GM23338 (cell line): ENCODE measurements at regions not wholly inside any gene's neighbourhood (a gene's known extent, or its start where the extent isn't known, plus 50 kb on each side); places are given as distances from the start of the nearest gene placed in this dataset.

Experiments
- ATAC-seq: fragments of 200-7000 bp; cut with Tn5 transposase; 3 replicates; pipeline ENCODE4 v1.9.1; 2020
- DNase-seq: peaks from one replicate; pipeline ENCODE4 v3.0.0-alpha.2; 2015; ENCODE audit warnings: low spot score
- H2AFZ ChIP-seq: fragments of 200-600 bp; sonication (generic); 2 replicates; pipeline ENCODE4 v1.8.0; 2016; ENCODE audit warnings: antibody characterized with exemption, mild to moderate bottlenecking, moderate library complexity
- H3F3A ChIP-seq: fragments of 200-600 bp; sonication (generic); replicated peaks from 2 replicates; pipeline ENCODE4 v1.8.0; 2017; ENCODE audit warnings: antibody characterized with exemption, mixed run types, low read depth
- H3K27ac ChIP-seq: fragments of 200-600 bp; sonication (generic); 2 replicates; pipeline ENCODE4 v1.6.1; 2016; ENCODE audit warnings: low read depth
- H3K27me3 ChIP-seq: fragments of 200-600 bp; sonication (generic); 2 replicates; pipeline ENCODE4 v1.8.0; 2016; ENCODE audit warnings: mild to moderate bottlenecking, mixed run types, moderate library complexity; ENCODE audit not compliant: insufficient read depth
- H3K36me3 ChIP-seq: fragments of 200-600 bp; sonication (generic); 2 replicates; pipeline ENCODE4 v1.8.0; 2016; ENCODE audit warnings: mild to moderate bottlenecking; ENCODE audit not compliant: insufficient read depth
- H3K4me1 ChIP-seq: fragments of 200-600 bp; sonication (generic); 2 replicates; pipeline ENCODE4 v1.8.0; 2016; ENCODE audit warnings: mild to moderate bottlenecking, moderate library complexity; ENCODE audit not compliant: insufficient read depth
- H3K4me2 ChIP-seq: fragments of 200-600 bp; sonication (generic); 2 replicates; pipeline ENCODE4 v1.7.1; 2017; ENCODE audit warnings: mixed run types
- H3K4me3 ChIP-seq: fragments of 200-600 bp; sonication (generic); 2 replicates; pipeline ENCODE4 v1.6.1; 2016; ENCODE audit warnings: mixed run types
- H3K79me2 ChIP-seq: fragments of 200-600 bp; sonication (generic); replicated peaks from 2 replicates; pipeline ENCODE4 v1.8.0; 2017; ENCODE audit warnings: mild to moderate bottlenecking; ENCODE audit not compliant: insufficient read depth
- H3K9me2 ChIP-seq: fragments of 200-600 bp; sonication (generic); 2 replicates; pipeline ENCODE4 v1.8.0; 2017; ENCODE audit not compliant: insufficient read depth
- H4K20me1 ChIP-seq: fragments of 200-600 bp; sonication (generic); replicated peaks from 2 replicates; pipeline ENCODE4 v1.8.0; 2017; ENCODE audit warnings: mild to moderate bottlenecking; ENCODE audit not compliant: insufficient read depth
- H3K27ac Mint-ChIP-seq: 2 replicates; pipeline ENCODE4 v1.8.0; 2020; ENCODE audit warnings: inconsistent platforms, mild to moderate bottlenecking, moderate library complexity, mixed read lengths
- H3K27me3 Mint-ChIP-seq: 3 replicates; pipeline ENCODE4 v1.8.0; 2022; ENCODE audit warnings: low read depth, mild to moderate bottlenecking, moderate library complexity, mixed read lengths, inconsistent platforms; ENCODE audit not compliant: insufficient read depth, poor library complexity
- H3K36me3 Mint-ChIP-seq: 3 replicates; pipeline ENCODE4 v1.8.0; 2021; ENCODE audit warnings: low read depth, mild to moderate bottlenecking, inconsistent platforms, moderate library complexity, mixed read lengths
- H3K4me1 Mint-ChIP-seq: 3 replicates; pipeline ENCODE4 v1.8.0; 2020; ENCODE audit warnings: mild to moderate bottlenecking, inconsistent platforms, mixed read lengths
- H3K4me3 Mint-ChIP-seq: 3 replicates; pipeline ENCODE4 v1.8.0; 2021; ENCODE audit warnings: moderate library complexity, mild to moderate bottlenecking, inconsistent platforms, mixed read lengths
- H3K9me3 Mint-ChIP-seq: 3 replicates; pipeline ENCODE4 v1.8.0; 2020; ENCODE audit warnings: moderate library complexity, mild to moderate bottlenecking, inconsistent platforms, mixed read lengths
- CREB1 ChIP-seq: fragments of 250-450 bp; sonication (Bioruptor Pico); IDR thresholded peaks from 2 replicates; pipeline ENCODE4 v1.5.0; 2020; ENCODE audit warnings: low read depth, mild to moderate bottlenecking, moderate library complexity
- ETS1 ChIP-seq: IDR thresholded peaks from 2 replicates; pipeline ENCODE4 v1.6.1; 2016; ENCODE audit warnings: antibody characterized with exemption
- EZH2 ChIP-seq: fragments of 200-600 bp; sonication (generic); IDR thresholded peaks from one replicate; pipeline ENCODE4 v1.8.0; 2017; ENCODE audit warnings: antibody characterized with exemption, mild to moderate bottlenecking, low read depth; ENCODE audit not compliant: unreplicated experiment
- EZH2phosphoT487 ChIP-seq: fragments of 200-600 bp; sonication (generic); IDR thresholded peaks from one replicate; pipeline ENCODE4 v1.8.1; 2018; ENCODE audit warnings: antibody characterized with exemption; ENCODE audit not compliant: unreplicated experiment
- NANOG ChIP-seq: IDR thresholded peaks from 2 replicates; pipeline ENCODE4 v1.6.1; 2016; ENCODE audit warnings: antibody characterized with exemption, borderline replicate concordance
- POLR2AphosphoS5 ChIP-seq: IDR thresholded peaks from 2 replicates; pipeline ENCODE4 v1.6.1; 2016; ENCODE audit warnings: antibody characterized with exemption, low read depth
- STAT1 ChIP-seq: IDR thresholded peaks from one replicate; pipeline ENCODE4 v1.6.1; 2016; ENCODE audit warnings: antibody characterized with exemption; ENCODE audit not compliant: unreplicated experiment
- ZNF114 ChIP-seq: fragments of 250-450 bp; sonication (Bioruptor Pico); IDR thresholded peaks from 2 replicates; pipeline ENCODE4 v1.5.0; 2020; ENCODE audit warnings: mild to moderate bottlenecking, moderate library complexity
- ZNF331 ChIP-seq: fragments of 250-450 bp; sonication (Bioruptor Pico); IDR thresholded peaks from 2 replicates; pipeline ENCODE4 v1.5.0; 2020; ENCODE audit warnings: low read depth, mild to moderate bottlenecking, moderate library complexity
- TF ChIP-seq, protein P1 (sequence below): IDR thresholded peaks from one replicate; pipeline ENCODE4 v1.6.1; 2018; ENCODE audit warnings: antibody characterized with exemption; ENCODE audit not compliant: unreplicated experiment
- TF ChIP-seq, protein P2 (sequence below), 2 experiments: fragments of 200-600 bp in 1 of 2; sonication (generic) in 1 of 2; conservative IDR thresholded peaks; 2 replicates each; pipeline versions ENCODE4 v1.5.1 to v1.6.1; 2016 to 2017; ENCODE audit warnings: antibody characterized with exemption in 2 of 2, low read depth in 2 of 2, mild to moderate bottlenecking in 2 of 2, moderate library complexity in 1 of 2

DNA sequence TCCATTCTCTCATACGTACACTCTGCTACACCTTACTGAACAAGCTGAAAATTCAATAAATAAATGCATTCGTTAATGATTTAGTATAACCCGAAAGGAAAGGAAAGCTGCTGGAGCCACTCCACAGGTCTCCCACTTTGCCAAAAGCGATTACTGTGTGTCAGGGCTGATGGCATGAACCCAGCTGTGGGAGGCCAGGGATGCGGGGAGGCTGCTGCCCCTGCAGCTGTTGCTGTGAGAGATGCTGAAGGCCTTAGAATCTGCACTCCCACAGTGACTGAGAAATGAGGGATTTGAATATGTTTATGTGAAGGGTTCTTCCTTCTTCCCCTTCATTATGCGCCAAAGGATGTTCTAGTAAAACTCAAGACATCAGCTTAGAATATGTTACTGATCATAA lies 58.7 kb upstream of the NBEA start (continued):
- TF ChIP-seq EZH2 (no peak), ZNF114 (no peak)
- TF ChIP-seq, protein P1, sequence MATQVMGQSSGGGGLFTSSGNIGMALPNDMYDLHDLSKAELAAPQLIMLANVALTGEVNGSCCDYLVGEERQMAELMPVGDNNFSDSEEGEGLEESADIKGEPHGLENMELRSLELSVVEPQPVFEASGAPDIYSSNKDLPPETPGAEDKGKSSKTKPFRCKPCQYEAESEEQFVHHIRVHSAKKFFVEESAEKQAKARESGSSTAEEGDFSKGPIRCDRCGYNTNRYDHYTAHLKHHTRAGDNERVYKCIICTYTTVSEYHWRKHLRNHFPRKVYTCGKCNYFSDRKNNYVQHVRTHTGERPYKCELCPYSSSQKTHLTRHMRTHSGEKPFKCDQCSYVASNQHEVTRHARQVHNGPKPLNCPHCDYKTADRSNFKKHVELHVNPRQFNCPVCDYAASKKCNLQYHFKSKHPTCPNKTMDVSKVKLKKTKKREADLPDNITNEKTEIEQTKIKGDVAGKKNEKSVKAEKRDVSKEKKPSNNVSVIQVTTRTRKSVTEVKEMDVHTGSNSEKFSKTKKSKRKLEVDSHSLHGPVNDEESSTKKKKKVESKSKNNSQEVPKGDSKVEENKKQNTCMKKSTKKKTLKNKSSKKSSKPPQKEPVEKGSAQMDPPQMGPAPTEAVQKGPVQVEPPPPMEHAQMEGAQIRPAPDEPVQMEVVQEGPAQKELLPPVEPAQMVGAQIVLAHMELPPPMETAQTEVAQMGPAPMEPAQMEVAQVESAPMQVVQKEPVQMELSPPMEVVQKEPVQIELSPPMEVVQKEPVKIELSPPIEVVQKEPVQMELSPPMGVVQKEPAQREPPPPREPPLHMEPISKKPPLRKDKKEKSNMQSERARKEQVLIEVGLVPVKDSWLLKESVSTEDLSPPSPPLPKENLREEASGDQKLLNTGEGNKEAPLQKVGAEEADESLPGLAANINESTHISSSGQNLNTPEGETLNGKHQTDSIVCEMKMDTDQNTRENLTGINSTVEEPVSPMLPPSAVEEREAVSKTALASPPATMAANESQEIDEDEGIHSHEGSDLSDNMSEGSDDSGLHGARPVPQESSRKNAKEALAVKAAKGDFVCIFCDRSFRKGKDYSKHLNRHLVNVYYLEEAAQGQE = no peak

- H3K4me3 ChIP-seq = no peak overlapping the region
- Mint-ChIP-seq H3K4me3 (no peak overlapping the region), H3K27ac (no peak overlapping the region), H3K36me3 (no peaks in the 10 kb centered on the region), H3K4me1 (peaks cover 15% of the 10 kb centered on the region), H3K27me3 (no peaks in the 10 kb centered on the region), H3K9me3 (no peaks in the 10 kb centered on the region)
- H2AFZ ChIP-seq = no peak overlapping the region
- no peaks in the 10 kb centered on the region for H3K27me3 ChIP-seq
- DNase-seq (no peak), ATAC-seq (no peak)
- no peak overlapping the region for H3K27ac ChIP-seq
- no peaks in the 10 kb centered on the region for H4K20me1 ChIP-seq
- H3F3A ChIP-seq = no peaks in the 10 kb centered on the region
- no peaks in the 10 kb centered on the region for H3K36me3 ChIP-seq
- H3K79me2 ChIP-seq = no peaks in the 10 kb centered on the region
- H3K9me2 ChIP-seq = no peaks in the 10 kb centered on the region; the same call in 1 of the 2 replicates
- H3K4me2 ChIP-seq = no peak overlapping the region
- peaks cover 10% of the 10 kb centered on the region; the same call in 1 of the 2 replicates for H3K4me1 ChIP-seq
- TF ChIP-seq ZNF331 (CRISPR knock-in tag) = no peak
- no peak for TF ChIP-seq POLR2AphosphoS5
- TF ChIP-seq STAT1 = no peak
- no peak for TF ChIP-seq EZH2
- no peak for TF ChIP-seq ETS1
- TF ChIP-seq CREB1 = no peak
- TF ChIP-seq NANOG = no peak
- no peak for TF ChIP-seq EZH2phosphoT487
- no peak for TF ChIP-seq ZNF114
- TF ChIP-seq, protein P1 = no peak
- TF ChIP-seq, protein P2, sequence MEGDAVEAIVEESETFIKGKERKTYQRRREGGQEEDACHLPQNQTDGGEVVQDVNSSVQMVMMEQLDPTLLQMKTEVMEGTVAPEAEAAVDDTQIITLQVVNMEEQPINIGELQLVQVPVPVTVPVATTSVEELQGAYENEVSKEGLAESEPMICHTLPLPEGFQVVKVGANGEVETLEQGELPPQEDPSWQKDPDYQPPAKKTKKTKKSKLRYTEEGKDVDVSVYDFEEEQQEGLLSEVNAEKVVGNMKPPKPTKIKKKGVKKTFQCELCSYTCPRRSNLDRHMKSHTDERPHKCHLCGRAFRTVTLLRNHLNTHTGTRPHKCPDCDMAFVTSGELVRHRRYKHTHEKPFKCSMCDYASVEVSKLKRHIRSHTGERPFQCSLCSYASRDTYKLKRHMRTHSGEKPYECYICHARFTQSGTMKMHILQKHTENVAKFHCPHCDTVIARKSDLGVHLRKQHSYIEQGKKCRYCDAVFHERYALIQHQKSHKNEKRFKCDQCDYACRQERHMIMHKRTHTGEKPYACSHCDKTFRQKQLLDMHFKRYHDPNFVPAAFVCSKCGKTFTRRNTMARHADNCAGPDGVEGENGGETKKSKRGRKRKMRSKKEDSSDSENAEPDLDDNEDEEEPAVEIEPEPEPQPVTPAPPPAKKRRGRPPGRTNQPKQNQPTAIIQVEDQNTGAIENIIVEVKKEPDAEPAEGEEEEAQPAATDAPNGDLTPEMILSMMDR (conservative IDR thresholded peaks at IDR 0.05; ENCODE audit: low read depth in 2 of 2) = no peak
Measured at GRCh38 chr13:34884366-34884765, 57.7 kb upstream of the NBEA start.
